HG02571 (cell line): ENCODE measurements at regions not wholly inside any gene's neighbourhood (a gene's known extent, or its start where the extent isn't known, plus 50 kb on each side); places are given as distances from the start of the nearest gene placed in this dataset.
A peak's percentile ranks its signal among the peaks of the same experiment; 100 is the strongest.

Source experiments
- ATAC-seq: cut with Tn5 transposase; IDR thresholded peaks from one replicate; pipeline ENCODE4 v1.9.1; 2021; ENCODE audit warnings: mild to moderate bottlenecking, moderate library complexity; ENCODE audit not compliant: unreplicated experiment

DNA sequence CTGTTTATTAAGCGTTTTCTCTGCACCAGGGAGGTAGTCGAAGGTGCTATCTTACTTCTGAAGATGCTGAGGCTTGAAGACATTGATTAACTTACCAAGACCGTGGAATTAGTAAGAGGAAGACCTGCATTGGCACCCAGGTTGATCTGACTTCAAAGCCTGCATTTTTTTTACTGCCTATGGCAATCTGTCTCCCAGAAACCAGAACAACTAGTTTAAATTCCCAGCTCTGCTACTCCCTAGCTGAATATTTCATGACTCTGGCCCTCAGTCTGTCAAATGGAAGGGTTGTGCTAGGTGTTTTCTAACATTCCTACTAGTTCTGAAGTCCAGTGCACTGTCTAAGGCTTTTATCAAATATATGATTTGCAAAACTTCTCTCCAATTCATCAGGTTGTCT is 52.0 kb upstream of the GRAMD1B start:
- no peak for ATAC-seq

DNA sequence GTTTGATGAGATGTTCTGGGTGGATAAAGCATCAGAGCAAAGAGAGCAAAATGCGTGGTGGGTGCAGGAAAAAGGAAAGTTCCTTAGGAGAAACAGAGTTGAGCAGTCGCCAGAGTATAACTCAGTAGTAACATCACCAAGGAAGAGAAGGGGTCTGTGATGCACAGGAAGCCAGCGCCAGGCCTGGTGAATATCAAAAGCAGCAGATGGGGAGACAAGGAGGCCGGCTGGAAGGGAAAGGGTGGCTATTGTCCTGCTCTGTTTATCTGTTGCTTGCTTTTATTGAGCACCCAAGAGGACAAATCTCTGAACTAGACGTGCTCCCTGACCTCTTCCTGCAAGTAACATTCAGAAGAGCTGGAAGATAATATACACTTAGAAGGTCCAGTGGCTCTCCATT is 52.7 kb upstream of the GRAMD1B start:
- ATAC-seq = no peak

DNA sequence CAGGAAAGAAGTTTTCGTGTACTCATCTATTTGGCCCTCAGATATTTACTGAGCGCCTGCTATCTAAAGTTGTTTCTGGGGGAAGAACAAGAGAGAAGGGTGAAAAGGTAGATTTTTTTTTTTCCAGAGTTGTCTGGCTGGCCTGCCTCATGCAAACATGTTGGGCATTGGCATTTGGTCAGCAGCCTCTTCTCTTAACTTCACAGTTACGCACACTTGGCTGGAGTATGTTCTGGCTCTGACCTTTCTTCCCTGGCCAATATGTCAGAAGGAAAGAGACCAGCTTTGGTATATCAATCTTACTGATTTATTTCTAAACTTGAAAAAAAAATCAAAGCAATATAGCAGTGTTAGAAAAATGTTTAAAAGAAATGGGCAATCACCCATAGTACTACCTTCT is 54.2 kb upstream of the GRAMD1B start:
- no peak for ATAC-seq

DNA sequence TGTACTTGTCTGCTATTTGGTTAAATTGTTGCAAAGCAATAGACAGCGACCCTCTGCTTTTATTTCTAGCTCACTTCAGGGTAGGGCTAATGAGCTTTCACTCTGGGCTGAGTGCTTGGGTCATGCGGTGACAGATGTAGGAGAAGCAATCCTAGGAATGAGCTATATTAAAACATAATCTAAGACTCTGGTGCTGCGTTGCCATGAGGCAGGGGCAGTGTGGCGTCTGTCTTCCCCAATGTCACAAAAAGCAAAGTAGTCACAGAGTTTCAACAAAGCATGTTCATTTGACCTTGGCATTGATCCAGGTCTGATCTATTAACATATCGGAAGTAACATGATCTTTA is 55.5 kb upstream of the GRAMD1B start:
- ATAC-seq = no peak

DNA sequence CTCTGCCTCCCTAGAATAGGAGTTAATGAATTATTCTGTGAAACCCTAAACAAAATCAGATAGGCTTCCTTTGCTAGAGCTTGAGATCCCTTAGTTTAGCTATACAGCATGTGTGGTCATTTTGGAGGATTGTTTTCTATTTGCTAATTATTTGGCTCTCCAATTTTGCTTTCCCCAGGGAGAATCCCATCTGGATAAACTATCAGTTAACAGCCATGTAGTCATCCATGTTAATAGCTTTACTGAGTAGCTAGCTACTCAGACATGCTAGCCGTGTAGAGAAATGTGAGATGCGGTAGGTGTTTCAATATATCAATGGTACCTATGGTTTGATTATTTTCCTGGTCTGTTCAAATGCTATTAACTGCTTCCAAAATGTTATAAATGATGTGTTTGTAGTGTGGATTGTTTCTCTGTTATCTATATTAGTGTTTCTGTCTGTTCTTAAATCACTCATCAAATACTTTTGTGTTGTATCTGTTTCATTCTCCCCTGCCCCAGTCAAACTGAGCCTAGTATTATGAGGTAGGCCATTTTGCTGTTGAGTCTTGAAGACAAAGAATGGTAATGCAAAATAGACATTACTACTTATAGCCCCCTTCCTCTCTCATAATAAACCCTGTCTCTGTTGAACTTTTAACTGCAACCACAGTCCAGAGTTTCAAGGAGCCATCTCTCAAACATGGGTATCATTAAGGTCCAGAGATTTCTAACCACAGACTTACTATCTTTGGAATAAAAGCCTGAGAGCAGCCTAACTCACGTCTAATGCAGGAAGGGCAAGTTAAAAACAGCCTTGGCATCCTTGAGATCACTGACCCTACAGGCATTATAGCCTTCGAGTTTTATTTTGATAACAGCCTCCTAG is 56.1 kb upstream of the GRAMD1B start:
- no peak for ATAC-seq

DNA sequence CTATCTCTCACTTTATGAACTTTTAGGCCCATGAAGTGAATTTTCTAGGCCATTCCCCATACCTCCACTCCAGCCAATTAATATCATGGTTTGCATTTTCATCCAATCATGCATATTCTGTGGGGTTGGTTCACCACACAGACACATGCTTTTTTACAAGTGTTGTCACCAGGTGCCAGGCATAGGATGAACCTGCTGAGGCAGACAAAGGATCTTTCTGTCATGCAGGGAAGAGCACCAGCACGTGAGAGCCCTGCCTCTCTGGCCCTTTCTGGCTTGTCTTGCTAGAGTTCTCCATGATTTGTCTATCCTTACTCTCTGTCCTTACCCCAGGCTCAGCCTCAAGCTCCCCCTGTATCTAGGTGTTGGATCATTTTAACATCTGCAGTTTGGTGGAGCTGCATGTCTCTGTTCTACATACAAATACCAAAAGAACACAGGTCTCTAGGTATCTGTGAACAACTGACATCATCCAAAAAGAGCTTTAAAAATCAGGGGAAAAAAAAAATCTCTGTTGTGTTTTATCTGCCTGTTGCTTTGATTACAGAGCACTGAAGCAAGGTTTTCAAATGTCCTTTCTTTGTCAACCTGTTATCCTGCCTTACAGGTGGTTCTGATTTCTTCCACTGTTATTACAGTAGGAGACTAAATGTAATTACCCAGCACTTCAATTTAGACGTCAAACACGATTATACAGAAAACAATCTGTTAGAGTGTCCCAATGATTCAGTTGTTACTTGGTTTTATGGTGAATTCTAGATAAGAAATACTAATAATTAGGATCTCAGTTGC is 58.4 kb upstream of the GRAMD1B start:
- no peak for ATAC-seq

DNA sequence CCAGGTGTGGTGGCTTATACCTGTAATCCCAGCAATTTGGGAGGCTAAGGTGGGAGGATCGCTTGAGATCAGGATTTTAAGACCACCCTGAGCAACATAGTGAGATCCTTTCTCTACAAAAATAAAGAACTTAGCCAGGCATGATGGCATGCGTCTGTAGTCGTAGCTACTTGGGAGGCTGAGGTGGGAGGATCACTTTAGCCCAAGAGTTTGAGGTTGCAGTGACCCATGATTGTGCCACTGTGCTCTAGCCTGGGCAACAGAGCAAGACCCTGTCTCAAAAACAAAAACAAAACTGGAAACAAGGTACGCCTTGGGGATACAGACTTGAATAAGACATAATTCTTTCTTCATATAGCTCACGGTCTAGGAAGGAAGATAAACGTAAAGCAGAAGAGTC is 63.1 kb upstream of the GRAMD1B start:
- ATAC-seq = no peak

DNA sequence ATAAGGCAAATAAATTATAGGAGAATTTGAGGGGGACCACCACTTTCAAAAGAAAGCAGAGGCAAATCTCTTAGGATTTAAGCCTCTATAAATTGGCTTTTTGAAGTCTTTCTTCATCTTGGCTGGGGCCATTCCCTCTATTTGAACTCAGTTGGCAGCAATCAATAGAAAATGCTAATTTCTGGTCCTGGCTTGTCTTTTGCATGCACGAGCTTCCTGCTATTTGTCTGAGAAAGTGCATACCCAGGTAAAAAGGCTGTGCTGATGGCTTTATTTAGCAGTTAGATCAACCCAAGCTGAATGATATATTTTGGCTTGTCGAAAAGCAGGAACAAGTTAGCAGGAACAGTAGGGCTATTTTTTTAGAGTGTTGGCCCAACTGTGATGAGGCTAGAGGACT is 64.1 kb upstream of the GRAMD1B start:
- ATAC-seq = no peak

DNA sequence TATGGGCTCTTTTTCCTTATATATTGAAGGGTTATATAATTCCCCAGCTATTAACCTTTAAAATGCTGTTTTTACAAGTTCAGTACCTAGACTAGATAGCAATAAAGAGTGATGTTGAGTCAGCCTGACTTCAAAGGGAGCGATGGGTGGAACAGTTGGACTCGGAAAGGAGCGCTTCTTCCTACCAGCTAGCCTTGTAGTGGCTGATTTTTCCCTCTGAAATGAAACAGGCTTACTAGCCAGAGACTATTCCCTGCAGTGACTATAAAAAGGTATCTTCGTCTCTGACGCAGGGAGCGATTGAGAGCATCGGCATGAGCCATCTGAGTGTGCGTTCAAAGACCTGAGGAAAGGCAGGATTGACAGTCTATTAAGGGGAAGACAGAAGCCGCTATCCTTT is 66.0 kb upstream of the GRAMD1B start:
- ATAC-seq = no peak

DNA sequence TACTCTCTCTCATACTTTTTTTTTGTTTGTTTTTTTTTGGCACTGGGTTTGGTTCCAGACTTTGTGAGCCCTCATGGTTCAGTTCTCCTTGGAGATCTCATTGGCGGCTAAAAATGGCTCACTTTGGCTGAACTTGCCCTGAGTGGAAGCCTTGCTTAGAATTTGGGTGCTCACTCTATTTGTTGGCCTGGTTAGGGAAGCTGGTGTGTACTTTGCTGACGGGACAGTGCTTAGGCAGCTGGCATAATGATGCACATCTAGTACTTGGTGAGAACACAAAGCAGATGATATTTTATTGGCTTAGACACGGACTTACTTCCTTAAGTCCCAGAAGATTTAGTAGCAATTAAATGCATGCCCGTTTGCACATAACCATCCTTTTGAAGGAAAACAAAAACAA is 66.5 kb upstream of the GRAMD1B start:
- ATAC-seq = no peak

DNA sequence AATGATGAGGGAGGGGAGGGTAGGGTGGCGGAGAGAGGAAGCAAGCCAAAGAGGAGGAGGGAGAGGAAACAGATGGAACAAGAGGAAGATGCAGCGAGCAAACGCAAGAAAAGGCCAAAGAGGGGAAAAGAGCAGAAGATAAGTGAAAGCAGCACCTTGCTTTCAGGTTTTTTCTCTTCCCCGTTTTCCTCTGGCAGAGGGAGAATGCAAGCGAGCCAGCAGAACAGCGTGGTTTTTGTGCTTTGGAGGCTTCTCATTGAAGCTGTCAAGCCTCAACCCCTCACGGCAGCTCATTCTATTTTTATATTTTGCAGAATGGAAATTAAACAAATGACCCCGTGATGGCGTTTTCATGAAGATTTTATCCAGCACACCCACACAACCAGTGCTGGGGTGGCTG is 67.1 kb upstream of the GRAMD1B start:
- ATAC-seq = no peak

DNA sequence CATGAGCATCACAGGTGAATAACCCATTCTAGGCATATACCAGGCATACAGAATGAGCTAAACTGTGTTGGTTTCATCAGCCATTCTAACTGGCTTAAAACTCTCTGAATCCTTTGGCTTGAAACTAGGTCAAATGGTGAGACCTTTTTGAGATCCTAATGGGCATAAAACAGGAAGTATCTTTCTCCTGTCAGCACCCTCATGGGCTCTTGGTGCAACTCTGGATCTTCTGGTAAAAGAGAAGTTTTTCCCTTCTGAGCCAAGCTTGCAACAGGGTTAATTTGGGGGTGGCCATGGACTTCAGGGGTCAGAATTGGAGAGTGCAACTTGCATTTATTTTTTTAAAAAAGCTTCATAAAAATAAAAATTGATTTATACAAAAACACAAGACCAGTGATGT is 67.9 kb upstream of the GRAMD1B start:
- ATAC-seq = no peak

DNA sequence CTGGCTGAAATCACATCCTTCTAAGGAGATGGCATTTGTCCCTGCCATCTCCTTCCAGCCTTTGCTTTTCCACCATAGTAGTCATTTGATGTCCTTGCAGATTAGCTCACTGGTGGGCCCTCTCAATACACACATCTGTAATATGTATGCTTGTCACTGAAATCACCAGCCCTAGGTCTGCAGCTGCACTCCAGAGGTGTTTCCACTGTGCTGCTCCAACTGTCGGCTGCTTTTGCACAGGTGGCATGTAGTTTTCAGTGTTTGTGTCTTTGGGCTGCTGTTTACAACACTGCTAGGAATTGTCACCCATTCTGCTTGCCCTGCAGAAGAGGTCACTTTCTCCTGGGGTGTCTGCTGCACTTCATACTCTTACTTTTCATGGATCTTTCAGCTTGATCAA is 69.0 kb upstream of the GRAMD1B start:
- no peak for ATAC-seq

DNA sequence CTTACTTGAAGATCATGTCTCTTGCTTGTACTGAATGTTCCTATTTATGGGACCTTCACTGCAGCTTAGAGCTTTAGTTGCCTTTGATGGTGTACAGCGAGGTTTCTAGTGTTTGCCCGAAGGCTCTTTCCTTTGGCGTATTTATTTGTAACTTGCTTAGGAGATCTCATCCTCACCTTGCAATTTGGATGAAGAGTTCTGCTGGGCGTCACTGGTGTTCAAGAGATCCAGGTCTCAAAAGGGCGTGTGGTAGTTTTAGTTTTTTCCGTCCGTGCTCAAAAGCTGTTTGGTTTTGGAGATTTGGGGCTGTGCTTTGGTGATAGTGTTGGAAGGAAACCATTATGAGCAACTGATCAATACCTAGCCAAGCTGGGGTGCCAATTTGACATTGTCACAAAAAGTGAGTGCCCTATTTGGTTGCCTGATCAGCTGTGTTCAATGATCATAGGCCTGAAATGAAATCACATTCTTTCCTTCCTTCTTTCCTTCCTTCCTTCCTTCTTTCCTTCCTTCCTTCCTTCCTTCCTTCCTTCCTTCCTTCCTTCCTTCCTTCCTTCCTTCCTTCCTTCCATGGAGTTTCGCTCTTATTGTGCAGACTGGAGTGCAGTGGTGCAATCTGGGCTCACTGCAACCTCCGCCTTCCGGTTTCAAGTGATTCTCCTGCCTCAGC is 69.7 kb upstream of the GRAMD1B start:
- no peak for ATAC-seq

DNA sequence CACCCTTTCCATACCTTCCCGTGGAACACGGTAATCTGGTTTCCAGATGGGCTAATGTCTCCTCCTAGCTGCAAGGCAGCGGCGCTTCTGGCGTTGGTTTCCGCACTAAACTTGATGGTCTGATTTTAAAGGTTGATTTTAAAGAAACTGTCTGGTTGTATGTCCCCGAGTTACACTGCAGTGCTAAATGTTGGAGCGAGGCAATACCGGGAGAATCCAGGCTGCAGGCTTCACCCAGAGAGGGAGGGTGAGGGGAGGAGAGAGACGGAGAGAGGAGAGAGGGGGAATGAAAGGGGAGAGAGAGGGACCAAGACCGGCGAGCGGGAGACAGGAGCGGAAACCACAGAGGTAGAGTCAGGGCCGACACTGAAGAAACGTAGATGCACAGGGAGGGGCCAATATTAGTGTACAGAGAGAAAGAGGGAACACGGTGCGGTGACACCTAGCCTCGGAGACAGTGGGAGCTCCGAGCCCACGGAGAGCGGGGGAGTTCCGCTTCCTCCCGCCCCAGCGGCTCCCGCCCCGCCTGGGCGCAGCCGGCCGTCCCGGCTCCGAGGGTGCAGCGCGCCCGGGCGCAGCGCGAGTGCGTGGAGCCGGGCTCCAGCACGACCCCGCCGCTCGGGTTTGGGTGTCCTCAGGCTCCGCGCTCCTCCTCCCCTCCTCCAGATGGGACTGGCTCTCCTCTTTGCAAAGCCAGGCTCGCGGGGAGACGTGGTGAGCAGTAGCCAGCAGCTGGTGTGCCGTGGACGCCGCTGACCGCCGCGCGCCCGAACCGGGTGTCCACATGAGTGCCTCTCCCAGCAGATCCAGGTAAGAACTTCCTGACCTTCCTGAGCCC is 71.9 kb upstream of the GRAMD1B start:
- peak; percentile 59 for ATAC-seq

DNA sequence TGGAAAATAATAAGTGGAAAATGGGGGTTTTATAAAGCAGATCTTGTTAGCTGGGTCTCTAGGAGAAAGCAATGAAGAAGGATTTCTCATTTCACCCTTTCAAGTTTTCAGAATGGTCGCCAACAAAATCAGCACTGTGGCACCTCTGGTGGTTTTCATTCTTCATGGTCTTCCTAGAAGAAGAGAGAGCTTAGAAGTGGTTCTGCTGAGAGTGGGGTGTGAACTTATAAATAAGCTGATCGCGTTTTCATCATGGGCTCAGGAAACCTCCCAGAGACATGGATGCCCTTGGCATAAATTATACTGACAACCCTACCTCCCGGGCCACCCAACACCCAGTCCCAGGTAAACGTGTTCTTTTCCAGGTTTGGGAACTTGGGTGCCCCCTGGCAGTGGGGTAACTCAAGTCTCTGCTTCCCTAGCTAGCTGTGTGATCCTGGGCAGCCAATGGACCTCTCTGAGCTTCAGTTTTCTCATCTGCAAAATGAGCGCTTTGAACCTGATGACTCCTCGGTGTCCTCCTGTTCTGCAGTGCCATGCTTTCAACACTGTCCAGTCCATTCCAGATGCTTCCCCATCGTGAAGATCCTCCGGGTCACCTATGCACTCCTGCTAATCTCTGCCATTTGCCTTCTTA is 72.6 kb upstream of the GRAMD1B start:
- no peak for ATAC-seq

DNA sequence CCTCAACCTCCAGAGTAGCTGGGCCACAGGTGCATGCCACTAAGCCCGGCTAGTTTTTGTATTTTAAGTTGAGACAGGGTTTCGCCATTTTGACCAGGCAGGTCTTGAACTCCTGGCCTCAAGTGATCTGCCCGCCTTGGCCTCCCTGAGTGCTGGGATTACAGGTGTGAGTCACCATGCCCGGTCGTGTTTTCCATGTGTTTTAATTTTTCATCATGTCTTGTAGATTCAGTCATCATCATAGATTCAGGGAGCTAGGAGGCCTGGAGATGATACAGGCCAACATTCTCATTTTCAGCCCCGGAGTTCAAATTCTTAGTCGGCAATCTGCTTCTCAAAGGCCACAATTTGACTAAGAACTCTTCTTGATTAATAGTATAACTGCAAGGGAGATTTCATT is 73.5 kb upstream of the GRAMD1B start:
- ATAC-seq = no peak

DNA sequence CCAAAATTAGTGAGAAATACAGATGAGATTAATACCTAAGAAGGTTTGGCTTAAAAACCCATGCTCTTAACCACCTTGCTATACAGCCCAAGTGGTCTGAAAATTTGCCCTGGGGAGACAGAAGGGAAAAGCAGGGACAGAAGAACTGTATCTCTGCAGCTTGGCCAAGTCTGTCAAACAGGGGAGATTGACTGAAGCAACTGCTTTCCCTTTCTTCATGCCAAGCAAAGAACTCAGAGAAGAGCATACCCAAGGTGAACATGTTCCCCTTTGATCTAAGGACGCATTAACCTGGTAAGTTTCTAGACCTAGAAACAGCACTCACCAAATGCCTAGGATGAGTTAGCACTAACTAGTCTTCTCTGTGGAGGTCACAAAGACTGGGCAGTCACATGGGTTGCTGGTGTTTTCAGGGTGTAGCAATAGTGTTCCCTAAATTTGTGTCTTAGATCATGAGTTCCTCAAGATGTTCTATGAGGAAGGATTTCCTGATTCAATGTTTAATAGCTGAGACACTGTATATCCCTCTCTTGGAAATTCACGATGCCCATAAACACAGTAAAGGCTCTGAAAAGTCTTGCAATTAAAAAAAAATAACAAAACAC is 75.6 kb upstream of the GRAMD1B start:
- ATAC-seq = no peak

DNA sequence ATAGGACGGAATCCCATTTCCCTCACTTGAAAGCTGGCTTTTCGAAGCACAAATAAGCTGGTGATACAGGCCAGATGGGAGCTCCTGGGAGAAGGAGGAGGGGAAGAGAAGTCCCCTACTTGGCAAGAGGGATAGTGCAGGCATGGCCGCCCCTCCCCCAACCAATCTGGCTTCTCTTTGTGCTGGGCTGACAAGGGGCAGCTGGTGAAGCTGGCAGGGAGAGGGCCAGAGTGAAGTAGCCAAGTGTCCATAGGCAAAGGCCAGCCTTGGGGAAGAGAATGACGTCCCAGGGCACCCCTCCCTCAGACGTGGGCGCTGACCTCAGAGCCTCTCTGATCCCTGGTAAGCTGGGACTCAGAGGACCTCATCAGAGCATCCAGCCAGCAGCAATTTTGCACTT is 78.7 kb upstream of the GRAMD1B start:
- no peak for ATAC-seq

DNA sequence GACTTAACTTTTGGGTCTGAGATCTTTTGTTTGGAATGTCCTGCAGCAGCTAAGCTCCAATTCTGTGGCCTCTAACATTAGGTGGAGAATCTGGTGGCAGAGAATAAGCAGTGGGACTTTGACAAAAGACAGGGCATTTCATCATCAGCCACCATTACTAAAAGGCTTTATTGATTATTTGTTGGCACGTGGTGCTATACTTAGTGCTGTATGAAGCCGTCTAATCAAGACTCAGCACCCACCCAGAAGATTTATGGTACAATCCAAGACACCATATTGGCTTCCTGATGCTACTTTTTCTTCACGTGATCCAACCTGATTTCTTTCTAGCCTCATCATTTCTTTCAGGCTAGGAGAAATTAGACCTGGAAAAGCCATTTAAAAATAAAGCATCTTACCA is 80.7 kb upstream of the GRAMD1B start:
- no peak for ATAC-seq
